SK-N-SH treated with all-trans-retinoic acid at 6 μM for 48 hours (cell line): ENCODE measurements at regions not wholly inside any gene's neighbourhood (a gene's known extent, or its start where the extent isn't known, plus 50 kb on each side); places are given as distances from the start of the nearest gene placed in this dataset.

ENCODE experiments used
- BACH2 ChIP-seq: fragments of 250-450 bp; sonication (Bioruptor Pico); IDR thresholded peaks from 2 replicates; pipeline ENCODE4 v1.9.0; 2021; ENCODE audit warnings: mild to moderate bottlenecking, borderline replicate concordance
- CREB5 ChIP-seq: fragments of 250-450 bp; sonication (Bioruptor Pico); IDR thresholded peaks from 2 replicates; pipeline ENCODE4 v1.5.1; 2020; ENCODE audit warnings: low read depth, mild to moderate bottlenecking, moderate library complexity
- ESRRG ChIP-seq: fragments of 250-450 bp; sonication (Bioruptor Pico); IDR thresholded peaks from 2 replicates; pipeline ENCODE4 v1.6.1; 2021; ENCODE audit warnings: mild to moderate bottlenecking
- OSR1 ChIP-seq: fragments of 250-450 bp; sonication (Bioruptor Pico); IDR thresholded peaks from 2 replicates; pipeline ENCODE4 v1.8.0; 2022; ENCODE audit warnings: moderate library complexity, mild to moderate bottlenecking, inconsistent platforms
- PATZ1 ChIP-seq: fragments of 250-450 bp; sonication (Bioruptor Pico); IDR thresholded peaks from 2 replicates; pipeline ENCODE4 v1.8.0; 2020; ENCODE audit warnings: mild to moderate bottlenecking, moderate library complexity, borderline replicate concordance
- PPARA ChIP-seq: fragments of 250-450 bp; sonication (Bioruptor Pico); IDR thresholded peaks from 2 replicates; pipeline ENCODE4 v1.5.0; 2020; ENCODE audit warnings: mild to moderate bottlenecking, borderline replicate concordance
- RARB ChIP-seq: fragments of 250-450 bp; sonication (Bioruptor Pico); IDR thresholded peaks from 2 replicates; pipeline ENCODE4 v1.8.0; 2021; ENCODE audit warnings: mild to moderate bottlenecking, moderate library complexity
- ZC3H10 ChIP-seq: fragments of 250-450 bp; sonication (Bioruptor Pico); IDR thresholded peaks from 2 replicates; pipeline ENCODE4 v1.5.1; 2021; ENCODE audit warnings: mild to moderate bottlenecking, moderate library complexity
- ZFP3 ChIP-seq: fragments of 250-450 bp; sonication (Bioruptor Pico); IDR thresholded peaks from 2 replicates; pipeline ENCODE4 v1.5.0; 2020; ENCODE audit warnings: mild to moderate bottlenecking, moderate library complexity
- ZNF565 ChIP-seq: fragments of 450-650 bp; formaldehyde crosslinking; conservative IDR thresholded peaks from 2 replicates; pipeline ENCODE4 v1.5.0; 2020; ENCODE audit warnings: low read depth, mild to moderate bottlenecking, moderate library complexity

DNA sequence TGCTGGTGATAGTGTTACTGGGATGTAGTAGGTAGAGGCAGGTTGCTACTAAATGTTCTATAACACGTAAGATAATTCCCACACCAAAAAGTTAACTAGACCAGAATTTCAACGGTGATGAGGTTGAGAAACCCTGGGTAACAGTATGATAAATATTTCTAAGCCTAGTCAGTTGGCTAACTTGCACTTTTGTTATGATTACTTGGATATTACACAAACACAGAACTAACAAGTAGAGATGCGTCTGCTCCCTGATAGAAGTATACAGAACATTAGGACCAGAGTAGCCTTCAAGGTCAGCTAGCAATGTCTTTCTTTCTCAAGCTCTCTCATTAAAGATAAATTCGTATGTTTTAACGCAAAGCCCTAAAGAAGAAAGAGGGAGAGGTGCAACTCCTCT lies 86.2 kb upstream of the FZD8 start:
- TF ChIP-seq CREB5 (CRISPR knock-in tag) = no peak
- no peak for TF ChIP-seq ZC3H10 (CRISPR knock-in tag)
- no peak for TF ChIP-seq ZNF565
- TF ChIP-seq ZFP3 (CRISPR knock-in tag) = no peak
- TF ChIP-seq PPARA = no peak
- no peak for TF ChIP-seq RARB
- TF ChIP-seq BACH2 = no peak
- no peak for TF ChIP-seq PATZ1
- TF ChIP-seq ESRRG = no peak
- TF ChIP-seq OSR1 (CRISPR knock-in tag) = no peak
